Suprapubic skin (tissue), 4 donors: ENCODE measurements at regions not wholly inside any gene's neighbourhood (a gene's known extent, or its start where the extent isn't known, plus 50 kb on each side); places are given as distances from the start of the nearest gene placed in this dataset.

Experiments used
- DNase-seq, 2 donors: peaks; one replicate each; pipeline ENCODE4 v3.0.0-alpha.2; 2019; ENCODE audit warnings: low spot score in 2 of 2
- H3K27ac ChIP-seq: fragments of 200-600 bp; sonication (generic); one replicate; pipeline ENCODE4 v1.5.1; 2019
- H3K27me3 ChIP-seq: fragments of 200-600 bp; sonication (generic); one replicate; pipeline ENCODE4 v1.5.1; 2019
- H3K36me3 ChIP-seq: fragments of 200-600 bp; sonication (generic); one replicate; pipeline ENCODE4 v1.5.1; 2019
- H3K4me1 ChIP-seq: fragments of 200-600 bp; sonication (generic); one replicate; pipeline ENCODE4 v1.5.1; 2019
- H3K4me3 ChIP-seq: fragments of 200-600 bp; sonication (generic); one replicate; pipeline ENCODE4 v1.5.1; 2019; ENCODE audit warnings: mild to moderate bottlenecking
- H3K9me3 ChIP-seq: fragments of 200-600 bp; sonication (generic); one replicate; pipeline ENCODE4 v1.5.1; 2019
- CTCF ChIP-seq, 2 donors: fragments of 200-600 bp in 1 of 2; fragments of 450-650 bp in 1 of 2; sonication (generic) in 1 of 2; IDR thresholded peaks; one replicate each; pipeline ENCODE4 v1.5.1; 2016 to 2019; ENCODE audit warnings: antibody characterized with exemption in 2 of 2, mild to moderate bottlenecking in 1 of 2, moderate library complexity in 1 of 2
- EP300 ChIP-seq: sonication (generic); formaldehyde crosslinking; IDR thresholded peaks from one replicate; pipeline ENCODE4 v1.6.1; 2017; ENCODE audit warnings: antibody characterized with exemption
- POLR2A ChIP-seq, 2 donors: fragments of 450-650 bp; IDR thresholded peaks; one replicate each; pipeline ENCODE4 v1.6.1; 2017; ENCODE audit warnings: antibody characterized with exemption in 2 of 2, mild to moderate bottlenecking in 2 of 2, moderate library complexity in 2 of 2
- POLR2AphosphoS5 ChIP-seq, 3 donors: sonication (generic); formaldehyde crosslinking; IDR thresholded peaks; one replicate each; pipeline ENCODE4 v1.6.1; 2017; ENCODE audit warnings: antibody characterized with exemption in 3 of 3
- WGBS: methylation state at CpG from one replicate; pipeline ENCODE4 v1.1.5; 2018; 5-methylcytosine and 5-hydroxymethylcytosine counted together

GRCh38 chr7:49530481-49530880 lies 243.0 kb upstream of the VWC2 start:
- TF ChIP-seq POLR2A (IDR thresholded peaks at IDR 0.05): no peak
- TF ChIP-seq EP300: no peak
- no peak for TF ChIP-seq POLR2AphosphoS5 (IDR thresholded peaks at IDR 0.05)
- no peak for TF ChIP-seq CTCF (IDR thresholded peaks at IDR 0.05)
- no peaks in the 10 kb centered on the region for H3K36me3 ChIP-seq
- no peak overlapping the region for H3K4me3 ChIP-seq
- H3K9me3 ChIP-seq: no peaks in the 10 kb centered on the region
- H3K27me3 ChIP-seq: no peaks in the 10 kb centered on the region
- WGBS: 71% methylated on average over 1 of the region's 1 CpG
- no peak for DNase-seq
- H3K27ac ChIP-seq: no peak overlapping the region
- H3K4me1 ChIP-seq: no peaks in the 10 kb centered on the region

DNA sequence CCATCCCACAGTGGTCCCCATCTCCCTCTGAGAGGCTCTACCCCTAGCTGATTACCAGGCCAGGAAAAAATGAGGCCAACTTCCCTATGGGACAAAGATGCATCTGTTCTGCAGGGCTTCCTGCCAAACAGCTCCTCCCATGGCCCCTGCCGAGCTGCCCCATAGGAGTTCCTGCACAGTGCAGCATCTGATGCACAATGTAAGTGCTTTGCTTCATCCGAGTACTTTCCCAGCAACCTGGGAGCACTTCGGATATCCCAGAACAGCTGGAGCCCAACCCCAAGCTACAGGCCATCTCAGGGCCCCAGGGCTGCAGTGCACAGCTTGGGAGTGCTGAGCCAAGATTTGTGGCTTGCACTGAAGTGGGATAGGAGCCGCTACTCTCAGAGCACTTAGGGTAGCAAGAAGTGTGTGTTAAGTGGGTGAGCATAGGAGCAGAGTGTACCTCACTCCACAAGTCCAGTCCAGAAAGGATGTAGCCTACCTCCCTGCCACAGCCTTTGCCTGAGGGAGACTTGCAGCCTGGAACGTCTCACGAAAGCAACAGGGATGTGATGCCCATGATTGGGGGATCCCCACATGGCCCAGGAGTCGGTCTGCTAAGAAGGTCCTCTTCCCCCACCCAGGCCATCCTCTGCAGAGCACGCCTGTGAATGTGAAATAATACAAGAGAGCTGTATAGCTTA lies 209.6 kb upstream of the VWC2 start:
- TF ChIP-seq CTCF (IDR thresholded peaks at IDR 0.05): no peak
- TF ChIP-seq POLR2A (IDR thresholded peaks at IDR 0.05): no peak
- TF ChIP-seq EP300: no peak
- no peak for TF ChIP-seq POLR2AphosphoS5 (IDR thresholded peaks at IDR 0.05)
- Histone ChIP-seq H3K27me3 (no peaks in the 10 kb centered on the region), H3K36me3 (no peaks in the 10 kb centered on the region), H3K9me3 (peaks cover 4% of the 10 kb centered on the region), H3K27ac (no peak overlapping the region), H3K4me3 (no peak overlapping the region), H3K4me1 (no peaks in the 10 kb centered on the region)
- 73% methylated on average over 3 of the region's 8 CpGs for WGBS
- no peak for DNase-seq

DNA sequence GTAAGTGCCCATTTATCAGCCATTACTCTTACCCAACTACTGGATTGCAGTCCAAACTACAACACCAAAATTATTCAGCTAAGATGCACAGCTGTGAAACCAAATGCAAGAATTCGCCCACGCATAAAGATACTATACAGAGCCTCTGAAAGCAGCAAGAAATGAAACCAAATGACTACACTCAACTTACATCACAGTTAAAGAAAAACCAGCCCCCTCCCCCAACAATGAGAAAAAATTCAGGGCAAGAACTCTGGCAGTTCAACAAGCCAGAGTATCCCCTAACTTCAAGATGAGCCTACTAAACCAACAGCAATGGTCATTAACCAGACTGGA lies 209.1 kb upstream of the VWC2 start:
- no peak overlapping the region for H3K4me3 ChIP-seq
- no peak for DNase-seq
- WGBS: 90% methylated on average over 2 of the region's 2 CpGs
- no peaks in the 10 kb centered on the region for H3K4me1 ChIP-seq
- TF ChIP-seq POLR2AphosphoS5 (IDR thresholded peaks at IDR 0.05) (no peak), POLR2A (IDR thresholded peaks at IDR 0.05) (no peak), EP300 (no peak), CTCF (IDR thresholded peaks at IDR 0.05) (no peak)
- H3K36me3 ChIP-seq: no peaks in the 10 kb centered on the region
- H3K27ac ChIP-seq: no peak overlapping the region
- peaks cover 4% of the 10 kb centered on the region for H3K9me3 ChIP-seq
- H3K27me3 ChIP-seq: no peaks in the 10 kb centered on the region

- Histone ChIP-seq H3K36me3 (no peaks in the 10 kb centered on the region), H3K9me3 (no peaks in the 10 kb centered on the region), H3K4me3 (no peak overlapping the region), H3K4me1 (no peaks in the 10 kb centered on the region), H3K27ac (no peak overlapping the region), H3K27me3 (no peaks in the 10 kb centered on the region)
- no peak for TF ChIP-seq EP300
- TF ChIP-seq POLR2AphosphoS5 (IDR thresholded peaks at IDR 0.05): no peak
- no peak for TF ChIP-seq POLR2A (IDR thresholded peaks at IDR 0.05)
- no peak for TF ChIP-seq CTCF (IDR thresholded peaks at IDR 0.05)
- DNase-seq: no peak
Measured at GRCh38 chr7:49577576-49577975, 195.9 kb upstream of the VWC2 start.

DNA sequence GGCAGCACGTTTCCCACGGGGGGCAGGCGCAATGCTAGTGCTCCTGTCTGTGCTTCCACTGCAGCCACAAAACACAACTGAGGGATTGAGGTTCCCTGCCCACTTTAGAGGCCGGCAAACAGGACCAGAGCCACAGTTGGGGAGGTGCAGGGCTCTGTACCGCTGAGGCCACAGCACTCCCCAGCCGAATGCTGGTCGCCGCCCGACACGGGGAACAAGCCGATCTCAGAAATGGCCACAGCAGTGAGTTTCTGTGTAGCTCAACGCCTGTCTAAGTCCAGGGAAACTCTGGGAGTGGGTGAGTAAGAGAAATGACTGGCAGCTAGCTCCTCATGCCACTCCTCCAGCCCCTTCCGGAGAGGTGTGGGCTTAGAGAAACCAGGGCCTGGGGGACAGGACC lies 194.0 kb upstream of the VWC2 start:
- 72% methylated on average over 7 of the region's 13 CpGs for WGBS
- no peaks in the 10 kb centered on the region for H3K4me1 ChIP-seq
- H3K4me3 ChIP-seq: no peak overlapping the region
- H3K27ac ChIP-seq: no peak overlapping the region
- TF ChIP-seq CTCF (IDR thresholded peaks at IDR 0.05) (no peak), POLR2AphosphoS5 (IDR thresholded peaks at IDR 0.05) (no peak), EP300 (no peak), POLR2A (IDR thresholded peaks at IDR 0.05) (no peak)
- no peaks in the 10 kb centered on the region for H3K9me3 ChIP-seq
- H3K36me3 ChIP-seq: no peaks in the 10 kb centered on the region
- H3K27me3 ChIP-seq: no peaks in the 10 kb centered on the region
- no peak for DNase-seq
